NCI-H1417 (cell line): ENCODE measurements at regions not wholly inside any gene's neighbourhood (a gene's known extent, or its start where the extent isn't known, plus 50 kb on each side); places are given as distances from the start of the nearest gene placed in this dataset.

Experiments used
- DNase-seq, 3 experiments: peaks; one replicate each; lab custom pipeline; 2025; lab: John Stamatoyannopoulos, UW

- peak; percentile 3 to 97 (median 63) for DNase-seq
Measured at GRCh38 chr4:77662396-77662795, 56.8 kb downstream of the CXCL13 start.
